HG03139 (cell line): ENCODE measurements at regions not wholly inside any gene's neighbourhood (a gene's known extent, or its start where the extent isn't known, plus 50 kb on each side); places are given as distances from the start of the nearest gene placed in this dataset.

ENCODE experiments used
- ATAC-seq: cut with Tn5 transposase; IDR thresholded peaks from one replicate; pipeline ENCODE4 v1.9.1; 2021; ENCODE audit not compliant: unreplicated experiment

GRCh38 chr9:11457825-11458790, 845.3 kb upstream of the PTPRD start:
- ATAC-seq: no peak

DNA sequence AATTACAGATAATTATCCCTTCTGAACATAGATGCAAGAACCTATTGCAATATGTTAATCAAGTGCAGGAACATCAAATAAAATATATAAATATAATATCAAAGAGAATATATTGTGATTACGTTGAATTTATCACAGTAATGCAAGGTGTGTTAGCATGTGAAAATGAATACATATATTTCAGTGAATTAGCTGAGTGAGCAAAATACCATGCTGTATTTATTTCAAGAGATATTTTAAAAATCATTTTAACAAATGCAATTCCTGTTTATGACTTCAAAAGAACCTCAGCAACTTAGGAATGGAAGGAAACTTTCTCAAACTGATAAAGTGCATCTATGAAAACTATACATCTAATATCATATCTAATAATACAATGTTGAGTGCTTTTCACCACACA, 856.9 kb upstream of the PTPRD start:
- no peak for ATAC-seq

DNA sequence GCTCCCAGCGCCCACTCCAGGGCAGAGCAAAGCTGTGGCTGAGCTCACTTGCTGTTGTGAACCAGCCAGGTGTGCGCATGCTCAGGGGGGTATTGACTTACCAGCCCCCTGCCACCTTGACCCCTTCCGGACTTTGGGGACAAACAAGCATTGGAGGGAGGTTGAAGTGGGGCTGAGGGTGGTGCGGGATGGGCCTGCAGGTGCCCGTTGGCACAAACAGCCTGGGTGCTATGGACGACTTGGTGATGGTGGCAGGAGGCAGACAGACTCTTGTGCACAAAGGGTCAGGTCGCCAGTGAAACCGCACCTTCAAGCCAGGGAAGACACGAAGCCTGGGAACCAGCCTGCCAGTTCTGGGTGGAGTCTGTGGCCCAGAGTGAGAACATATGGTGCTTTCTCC, 858.5 kb upstream of the PTPRD start:
- ATAC-seq: no peak

GRCh38 chr9:11500780-11501179, 888.0 kb upstream of the PTPRD start:
- ATAC-seq: no peak

DNA sequence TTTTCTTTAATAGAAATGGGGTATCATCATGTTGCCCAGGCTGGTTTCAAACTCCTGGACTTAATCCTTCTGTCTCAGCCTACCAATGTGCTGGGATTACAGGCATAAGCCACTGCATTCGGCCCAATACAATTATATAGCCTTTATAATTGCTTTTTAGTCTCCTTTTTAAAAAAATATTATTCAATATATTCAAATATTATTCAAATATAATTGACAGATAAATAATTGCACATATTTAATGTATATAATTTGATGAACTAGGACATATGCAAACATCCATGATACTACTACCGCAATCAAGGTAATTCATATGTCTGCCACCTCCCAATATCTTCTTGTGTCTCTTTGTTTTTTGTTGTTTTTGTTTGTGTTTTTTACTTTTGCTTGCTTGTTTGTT, 894.2 kb upstream of the PTPRD start:
- ATAC-seq: no peak

- no peak for ATAC-seq
These were observed 924.8 kb upstream of the PTPRD start for GRCh38 chr9:11537566-11537965.

- ATAC-seq: no peak
These were observed 930.0 kb upstream of the PTPRD start for GRCh38 chr9:11542781-11543180.

DNA sequence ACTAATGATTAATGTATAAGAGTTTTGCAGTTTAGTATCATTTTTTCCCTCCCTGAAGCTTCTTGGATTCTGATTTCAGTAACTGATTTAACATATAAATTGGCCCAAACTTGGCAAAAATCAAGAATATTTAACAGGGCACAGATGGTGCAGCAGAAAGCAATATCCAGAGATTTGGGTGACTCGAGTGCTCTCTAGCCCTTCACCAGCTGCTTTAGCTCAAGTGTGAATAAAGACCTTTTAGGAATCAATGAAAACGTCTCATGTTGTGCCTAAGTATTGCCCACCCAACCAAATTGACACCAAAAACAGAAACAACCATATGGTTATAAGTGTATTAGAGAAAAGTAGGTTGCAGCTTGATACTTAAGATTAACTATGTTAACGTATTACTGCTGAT, 933.4 kb upstream of the PTPRD start:
- ATAC-seq: no peak

GRCh38 chr9:11549311-11549794, 936.6 kb upstream of the PTPRD start:
- ATAC-seq: no peak

DNA sequence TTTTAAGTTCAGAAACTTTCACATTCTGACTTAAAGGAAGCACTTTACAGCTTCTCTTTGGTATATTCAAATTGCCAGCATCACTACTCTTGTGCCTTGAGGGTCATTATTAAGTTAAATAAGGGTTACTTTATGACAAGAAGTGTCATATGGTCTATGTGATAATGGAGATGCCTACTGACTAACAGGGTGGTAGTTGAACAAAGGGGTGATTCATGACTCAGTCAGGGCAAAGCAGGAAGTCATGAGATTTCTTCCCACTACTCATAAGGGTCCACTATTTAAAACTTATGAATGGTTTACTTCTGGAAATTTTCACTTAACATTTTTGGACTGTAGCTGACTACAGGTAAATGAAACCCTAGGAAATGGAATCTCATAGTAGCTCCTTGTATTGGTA, 938.3 kb upstream of the PTPRD start:
- ATAC-seq: no peak

DNA sequence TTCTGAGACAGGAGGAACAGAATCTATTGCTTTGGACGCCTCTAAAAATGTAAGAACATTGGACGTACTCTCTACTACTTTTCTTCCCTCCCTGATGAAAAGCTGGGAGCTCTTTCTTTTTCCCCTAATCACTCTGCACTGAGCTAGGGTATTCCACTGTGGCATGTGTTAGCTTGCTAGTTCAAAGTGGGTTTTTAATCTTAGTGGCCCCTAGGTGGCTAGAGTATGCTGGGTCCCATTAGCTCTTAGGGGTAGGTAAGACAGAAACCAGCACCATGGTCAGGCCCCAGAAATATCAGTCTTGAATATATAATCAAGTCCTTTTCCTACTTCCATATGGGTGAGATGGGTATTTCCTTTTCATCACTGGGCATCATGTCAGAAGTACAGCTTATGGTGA, 945.2 kb upstream of the PTPRD start:
- ATAC-seq: no peak

DNA sequence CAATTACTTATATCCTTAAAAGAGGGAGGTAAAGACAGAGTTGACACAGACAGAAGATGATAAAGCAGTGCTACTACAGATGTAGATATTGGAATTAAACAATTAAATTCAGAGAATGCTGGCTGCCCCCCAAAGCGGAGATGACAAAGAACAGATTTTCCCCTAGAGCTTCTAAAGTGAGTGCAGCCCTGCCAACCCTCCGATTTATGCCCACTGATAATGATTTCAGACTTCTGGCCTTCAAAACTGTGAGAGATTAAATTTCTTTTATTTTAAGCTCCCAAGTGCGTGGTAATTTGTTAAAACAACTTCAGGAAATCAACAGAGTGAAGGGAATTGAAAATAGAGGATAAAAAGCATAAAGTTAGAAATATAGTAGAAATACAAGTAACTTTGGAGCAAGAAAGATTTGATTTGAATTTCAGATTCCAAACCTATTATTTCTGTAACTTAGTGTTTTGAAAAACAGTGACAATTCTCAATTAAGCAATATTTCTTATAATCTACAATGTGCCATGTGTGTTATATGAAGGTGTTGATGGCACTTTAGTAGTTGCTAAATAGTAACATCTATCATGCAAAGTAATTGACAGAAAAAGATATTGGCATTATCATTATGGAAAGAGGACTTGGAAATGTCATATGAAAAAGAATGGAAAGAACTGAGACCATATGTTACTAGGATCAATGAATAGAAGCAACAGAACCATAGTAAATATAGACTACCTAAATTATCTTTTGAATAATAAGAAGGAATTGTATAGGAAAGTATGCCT, 946.4 kb upstream of the PTPRD start:
- no peak for ATAC-seq

GRCh38 chr9:11577522-11577921, 964.7 kb upstream of the PTPRD start:
- ATAC-seq: no peak

DNA sequence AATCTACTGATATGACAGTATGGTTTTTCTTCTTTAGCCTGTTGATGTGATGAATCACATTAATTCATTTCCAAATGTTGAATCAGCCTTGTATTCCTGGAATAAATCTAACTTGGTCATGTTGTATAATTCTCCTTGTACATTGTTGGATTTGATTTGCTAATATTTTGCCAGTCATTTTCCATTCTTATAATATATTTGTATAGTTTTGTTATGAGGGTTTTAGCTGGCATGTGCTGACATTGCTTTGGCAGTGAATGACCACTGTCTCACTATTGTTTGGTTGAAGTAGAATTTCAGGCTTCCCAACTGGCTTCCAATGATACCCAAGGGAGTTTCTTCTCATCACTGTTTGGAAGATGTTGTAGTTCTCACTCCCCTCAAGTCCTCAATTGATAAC, 983.0 kb upstream of the PTPRD start:
- ATAC-seq: no peak

DNA sequence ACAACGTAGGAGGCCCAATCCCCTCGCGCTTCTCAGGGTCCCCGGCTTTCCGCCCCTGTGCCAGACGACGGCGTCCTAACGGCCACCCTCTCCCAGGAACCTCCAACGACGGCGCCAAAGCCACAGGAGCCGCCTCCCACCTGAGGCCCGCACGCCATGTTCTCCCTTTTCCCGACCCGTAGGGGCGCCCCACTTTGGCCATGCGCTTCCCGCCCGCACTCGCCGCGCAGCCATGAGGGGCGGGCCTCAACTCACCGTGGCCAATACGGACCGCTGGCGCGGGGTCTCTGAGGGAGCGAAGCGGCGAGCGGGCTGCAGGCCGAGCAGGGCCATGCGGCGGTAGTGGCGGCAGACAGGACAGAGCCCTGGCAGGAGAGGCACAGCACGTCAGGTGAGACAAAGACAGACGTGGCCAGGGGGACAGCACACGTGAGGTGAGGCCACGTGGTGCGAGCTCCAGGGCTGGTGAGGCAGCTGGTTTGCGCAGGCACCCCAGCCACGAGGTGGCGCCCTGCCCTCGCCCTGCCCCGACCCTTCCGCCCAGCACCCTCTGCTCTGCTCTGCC, 1005.5 kb upstream of the PTPRD start:
- no peak for ATAC-seq

DNA sequence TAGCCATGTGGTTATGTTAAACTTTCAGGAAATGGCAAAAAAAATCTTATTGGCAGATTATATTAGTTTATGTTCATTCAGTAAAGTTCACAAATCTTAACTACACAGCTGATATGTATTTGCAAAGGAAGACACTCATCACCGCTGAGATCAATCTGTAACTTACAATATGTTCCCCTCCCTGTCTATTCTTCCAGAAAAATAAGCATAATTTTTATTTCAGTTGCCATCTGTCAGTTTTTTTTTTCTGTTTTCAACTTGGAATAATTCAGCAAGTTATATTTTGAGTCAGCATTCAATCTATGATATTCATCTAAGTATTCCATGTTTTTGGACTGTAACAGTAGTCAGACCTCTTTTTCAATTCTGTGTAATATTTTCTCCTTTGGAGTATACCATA, 1019.9 kb upstream of the PTPRD start:
- ATAC-seq: no peak

DNA sequence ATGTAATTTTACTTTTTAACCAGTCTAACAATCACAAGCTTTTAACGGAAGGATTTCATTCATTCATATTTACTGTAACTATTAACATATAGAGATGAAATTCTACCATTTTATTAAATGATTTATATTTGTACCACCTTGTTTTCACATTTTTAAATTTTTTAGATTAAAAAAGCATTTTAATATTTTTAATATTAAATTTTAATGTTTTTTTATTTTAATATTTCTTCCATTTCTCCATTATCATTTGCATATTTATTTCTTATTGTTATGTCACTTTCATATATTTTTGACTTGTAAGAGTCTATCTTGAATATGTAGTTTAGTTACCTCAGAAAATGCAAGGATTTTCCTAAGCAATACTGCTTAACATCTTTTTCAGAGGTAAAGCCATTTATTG, 1034.0 kb upstream of the PTPRD start:
- ATAC-seq: no peak

DNA sequence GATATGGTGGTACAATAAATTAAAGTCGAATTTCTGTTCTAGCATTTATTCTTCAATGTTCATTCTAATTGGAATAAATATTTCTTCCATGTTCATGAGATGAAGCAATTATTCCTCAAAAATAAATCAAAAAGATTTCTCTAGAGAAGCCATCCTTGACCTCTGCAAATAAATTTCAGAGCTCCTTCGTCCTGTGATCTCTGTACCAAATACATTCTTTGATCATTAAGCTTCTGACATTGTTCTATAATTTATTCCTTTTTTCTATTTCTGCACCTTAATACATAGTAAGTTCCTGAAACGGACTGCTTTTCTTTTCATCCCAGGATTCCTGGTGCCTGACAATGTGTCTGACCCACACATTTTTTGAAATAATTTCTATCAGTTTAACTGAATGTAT, 1039.3 kb upstream of the TYRP1 start:
- no peak for ATAC-seq

DNA sequence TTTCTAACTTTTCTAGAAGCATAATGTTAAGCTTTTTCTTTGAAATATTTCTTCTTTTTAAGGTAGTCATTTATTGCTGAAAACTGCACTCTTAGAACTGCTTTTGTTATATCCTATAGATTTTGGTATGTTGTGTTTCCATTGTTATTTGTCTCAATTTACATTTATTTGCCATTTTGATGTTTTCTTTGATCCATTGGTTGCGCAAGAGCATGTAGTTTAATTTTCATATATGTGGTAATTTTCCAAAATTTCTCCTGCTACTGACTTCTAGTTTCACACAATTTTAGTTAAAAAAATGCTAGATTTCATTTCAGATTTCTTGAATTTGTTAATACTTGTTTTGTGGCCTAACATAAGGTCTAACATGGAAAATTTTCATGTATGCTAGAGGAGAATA, 1029.3 kb upstream of the TYRP1 start:
- ATAC-seq: no peak

- ATAC-seq: no peak
These were observed 1016.4 kb upstream of the TYRP1 start for GRCh38 chr9:11676821-11677220.

DNA sequence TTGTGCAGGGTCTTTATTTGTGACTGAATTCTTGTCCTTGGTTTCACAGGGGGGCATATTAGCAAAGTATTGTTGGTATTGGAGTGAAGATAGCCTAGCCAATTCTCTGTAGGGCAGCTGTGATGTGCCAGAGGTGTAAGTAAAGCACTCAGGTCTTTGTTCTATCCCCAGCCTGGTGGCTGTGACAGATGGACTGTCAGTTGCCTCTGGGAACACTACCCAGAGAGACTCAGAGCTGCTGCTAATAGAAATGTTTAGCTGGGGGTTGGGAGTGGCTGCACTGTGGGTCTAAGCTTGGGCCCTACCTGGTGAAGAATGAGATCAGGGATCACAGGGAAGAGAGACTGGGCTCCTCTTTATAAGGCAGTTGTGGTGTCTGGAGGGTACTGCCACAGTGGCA, 1006.5 kb upstream of the TYRP1 start:
- no peak for ATAC-seq

DNA sequence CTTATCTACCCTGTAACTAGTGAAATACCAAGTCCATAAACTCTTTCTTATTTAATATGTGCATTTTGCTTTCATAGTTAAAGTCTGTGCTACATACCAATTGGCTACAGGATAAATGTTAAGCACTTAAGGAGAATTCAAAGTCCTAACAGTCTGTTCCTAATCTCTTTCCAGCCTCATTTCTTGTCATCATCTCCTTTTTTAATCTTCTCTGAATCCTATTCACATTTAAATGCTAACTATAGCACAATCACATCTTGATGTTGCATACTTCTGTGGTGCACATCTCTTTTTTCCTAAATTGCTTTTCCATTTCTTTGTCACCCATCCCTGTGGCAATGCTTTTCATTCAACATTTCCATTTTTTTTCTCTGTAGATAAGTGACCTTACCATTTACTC, 996.1 kb upstream of the TYRP1 start:
- no peak for ATAC-seq
